CD4-positive, alpha-beta T cell treated with Interferon gamma for 1 hour (primary cell): ENCODE measurements at regions not wholly inside any gene's neighbourhood (a gene's known extent, or its start where the extent isn't known, plus 50 kb on each side); places are given as distances from the start of the nearest gene placed in this dataset.
"Not testable (repeated sequence)": the region's sequence is repeated elsewhere in the genome, so short reads cannot be mapped to it uniquely, and the experiment has no call there.

Experiments
- DNase-seq: peaks from one replicate; pipeline ENCODE4 v3.0.0-alpha.2; 2020

- DNase-seq: no peak
Measured at GRCh38 chr3:178095522-178095921, 440.7 kb upstream of the KCNMB2 start.

GRCh38 chr3:178096955-178097354 lies 439.3 kb upstream of the KCNMB2 start:
- no peak for DNase-seq

- DNase-seq: no peak
Measured at GRCh38 chr3:178097576-178097975, 438.7 kb upstream of the KCNMB2 start.

- no peak for DNase-seq
Measured at GRCh38 chr3:178099274-178099673, 437.0 kb upstream of the KCNMB2 start.

GRCh38 chr3:178099862-178100261 lies 436.4 kb upstream of the KCNMB2 start:
- no peak for DNase-seq

GRCh38 chr3:178100908-178101307 lies 435.3 kb upstream of the KCNMB2 start:
- no peak for DNase-seq

- DNase-seq: no peak
Measured at GRCh38 chr3:178103140-178103539, 433.1 kb upstream of the KCNMB2 start.

- no peak for DNase-seq
Measured at GRCh38 chr3:178107804-178108203, 428.4 kb upstream of the KCNMB2 start.

GRCh38 chr3:178109691-178110090 lies 426.5 kb upstream of the KCNMB2 start:
- DNase-seq: no peak

GRCh38 chr3:178112134-178112533 lies 424.1 kb upstream of the KCNMB2 start:
- no peak for DNase-seq

- not testable (repeated sequence) for DNase-seq
Measured at GRCh38 chr3:178112552-178112951, 423.7 kb upstream of the KCNMB2 start.

- DNase-seq: no peak
Measured at GRCh38 chr3:178117641-178118040, 418.6 kb upstream of the KCNMB2 start.

- not testable (repeated sequence) for DNase-seq
Measured at GRCh38 chr3:178119608-178120295, 416.5 kb upstream of the KCNMB2 start.

GRCh38 chr3:178120367-178120766 lies 415.9 kb upstream of the KCNMB2 start:
- DNase-seq: no peak

GRCh38 chr3:178126686-178127085 lies 409.6 kb upstream of the KCNMB2 start:
- no peak for DNase-seq

GRCh38 chr3:178127221-178127620 lies 409.0 kb upstream of the KCNMB2 start:
- DNase-seq: no peak

GRCh38 chr3:178129109-178129508 lies 407.1 kb upstream of the KCNMB2 start:
- DNase-seq: no peak

GRCh38 chr3:178131801-178132200 lies 404.4 kb upstream of the KCNMB2 start:
- DNase-seq: no peak

GRCh38 chr3:178137206-178137605 lies 399.0 kb upstream of the KCNMB2 start:
- DNase-seq: no peak

GRCh38 chr3:178137831-178138230 lies 398.4 kb upstream of the KCNMB2 start:
- DNase-seq: no peak

GRCh38 chr3:178139116-178139515 lies 397.1 kb upstream of the KCNMB2 start:
- no peak for DNase-seq

- no peak for DNase-seq
Measured at GRCh38 chr3:178140531-178141304, 395.5 kb upstream of the KCNMB2 start.

- DNase-seq: not testable (repeated sequence)
Measured at GRCh38 chr3:178141305-178141684, 394.9 kb upstream of the KCNMB2 start.

- no peak for DNase-seq
Measured at GRCh38 chr3:178146406-178146831, 389.8 kb upstream of the KCNMB2 start.

GRCh38 chr3:178147001-178147400 lies 389.2 kb upstream of the KCNMB2 start:
- DNase-seq: no peak
